Osteoblast (primary cell): ENCODE measurements at regions not wholly inside any gene's neighbourhood (a gene's known extent, or its start where the extent isn't known, plus 50 kb on each side); places are given as distances from the start of the nearest gene placed in this dataset.

ENCODE experiments used
- DNase-seq: peaks from one replicate; pipeline ENCODE4 v3.0.0; 2011; ENCODE audit warnings: low spot score, mixed read lengths; ENCODE audit not compliant: insufficient read length; ENCODE audit errors: missing footprints
- H2AFZ ChIP-seq: 2 replicates; pipeline ENCODE4 v1.6.0; 2011; ENCODE audit warnings: mild to moderate bottlenecking, low read length
- H3K27ac ChIP-seq: 2 replicates; pipeline ENCODE4 v1.5.1; 2011; ENCODE audit warnings: mild to moderate bottlenecking, low read depth, low read length, moderate library complexity
- H3K27me3 ChIP-seq: 2 replicates; pipeline ENCODE4 v1.6.0; 2012; ENCODE audit warnings: mild to moderate bottlenecking, control low read depth, inconsistent platforms, low read length, moderate library complexity; ENCODE audit not compliant: insufficient read depth
- H3K36me3 ChIP-seq: 2 replicates; pipeline ENCODE4 v1.5.1; 2011; ENCODE audit warnings: mild to moderate bottlenecking, low read length, control low read depth, moderate library complexity; ENCODE audit not compliant: insufficient read depth
- H3K4me1 ChIP-seq: 2 replicates; pipeline ENCODE4 v1.5.1; 2011; ENCODE audit warnings: mild to moderate bottlenecking, low read length, control low read depth, moderate library complexity; ENCODE audit not compliant: insufficient read depth
- H3K4me2 ChIP-seq: 2 replicates; pipeline ENCODE4 v1.6.0; 2011; ENCODE audit warnings: mild to moderate bottlenecking, low read length; ENCODE audit not compliant: insufficient read depth
- H3K4me3 ChIP-seq: fragments of 200-600 bp; sonication (generic); 3 replicates; pipeline ENCODE4 v1.5.1; 2012; ENCODE audit warnings: mild to moderate bottlenecking, low read length, inconsistent platforms; ENCODE audit not compliant: insufficient read depth
- H3K79me2 ChIP-seq: 2 replicates; pipeline ENCODE4 v1.6.0; 2012; ENCODE audit warnings: mild to moderate bottlenecking, low read length, control low read depth, inconsistent platforms; ENCODE audit not compliant: insufficient read depth
- H3K9me3 ChIP-seq: 2 replicates; pipeline ENCODE4 v1.5.1; 2011; ENCODE audit warnings: low read depth, low read length, control low read depth
- H4K20me1 ChIP-seq: 2 replicates; pipeline ENCODE4 v1.6.0; 2012; ENCODE audit warnings: mild to moderate bottlenecking, low read length, control low read depth; ENCODE audit not compliant: insufficient read depth
- TF ChIP-seq, protein P1 (sequence below): IDR thresholded peaks from 2 replicates; pipeline ENCODE4 v1.5.1; 2011; ENCODE audit warnings: mild to moderate bottlenecking, low read depth, low read length, moderate library complexity; ENCODE audit errors: extremely low read depth

DNA sequence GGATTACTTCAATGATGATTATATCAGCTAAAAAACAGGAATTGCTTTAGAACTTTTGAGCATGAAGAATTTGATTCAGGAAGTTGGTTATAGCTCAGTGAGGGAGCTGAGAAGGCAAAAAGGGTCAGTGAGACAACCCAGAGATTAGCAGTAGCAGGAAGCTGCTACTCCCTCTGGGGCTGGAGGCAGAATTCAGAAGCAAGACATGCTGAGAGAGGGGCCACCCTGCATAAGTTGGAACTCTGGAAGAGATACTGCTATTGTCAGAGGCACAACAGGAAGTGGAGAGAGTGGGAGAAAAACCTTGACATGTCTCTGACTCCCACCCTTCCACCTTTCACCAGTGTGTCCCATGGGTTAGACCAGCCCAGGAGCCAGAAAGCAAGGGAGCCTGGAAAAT, 488.7 kb downstream of the ADRA2A start:
- no peaks in the 10 kb centered on the region for H3K79me2 ChIP-seq
- DNase-seq = no peak
- H3K36me3 ChIP-seq = no peaks in the 10 kb centered on the region
- H2AFZ ChIP-seq = no peak overlapping the region
- H3K4me3 ChIP-seq = no peak overlapping the region
- H4K20me1 ChIP-seq = no peaks in the 10 kb centered on the region
- TF ChIP-seq, protein P1, sequence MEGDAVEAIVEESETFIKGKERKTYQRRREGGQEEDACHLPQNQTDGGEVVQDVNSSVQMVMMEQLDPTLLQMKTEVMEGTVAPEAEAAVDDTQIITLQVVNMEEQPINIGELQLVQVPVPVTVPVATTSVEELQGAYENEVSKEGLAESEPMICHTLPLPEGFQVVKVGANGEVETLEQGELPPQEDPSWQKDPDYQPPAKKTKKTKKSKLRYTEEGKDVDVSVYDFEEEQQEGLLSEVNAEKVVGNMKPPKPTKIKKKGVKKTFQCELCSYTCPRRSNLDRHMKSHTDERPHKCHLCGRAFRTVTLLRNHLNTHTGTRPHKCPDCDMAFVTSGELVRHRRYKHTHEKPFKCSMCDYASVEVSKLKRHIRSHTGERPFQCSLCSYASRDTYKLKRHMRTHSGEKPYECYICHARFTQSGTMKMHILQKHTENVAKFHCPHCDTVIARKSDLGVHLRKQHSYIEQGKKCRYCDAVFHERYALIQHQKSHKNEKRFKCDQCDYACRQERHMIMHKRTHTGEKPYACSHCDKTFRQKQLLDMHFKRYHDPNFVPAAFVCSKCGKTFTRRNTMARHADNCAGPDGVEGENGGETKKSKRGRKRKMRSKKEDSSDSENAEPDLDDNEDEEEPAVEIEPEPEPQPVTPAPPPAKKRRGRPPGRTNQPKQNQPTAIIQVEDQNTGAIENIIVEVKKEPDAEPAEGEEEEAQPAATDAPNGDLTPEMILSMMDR = no peak
- no peak overlapping the region for H3K4me2 ChIP-seq
- no peaks in the 10 kb centered on the region for H3K4me1 ChIP-seq
- no peak overlapping the region for H3K27ac ChIP-seq
- H3K9me3 ChIP-seq = no peaks in the 10 kb centered on the region
- no peaks in the 10 kb centered on the region for H3K27me3 ChIP-seq

DNA sequence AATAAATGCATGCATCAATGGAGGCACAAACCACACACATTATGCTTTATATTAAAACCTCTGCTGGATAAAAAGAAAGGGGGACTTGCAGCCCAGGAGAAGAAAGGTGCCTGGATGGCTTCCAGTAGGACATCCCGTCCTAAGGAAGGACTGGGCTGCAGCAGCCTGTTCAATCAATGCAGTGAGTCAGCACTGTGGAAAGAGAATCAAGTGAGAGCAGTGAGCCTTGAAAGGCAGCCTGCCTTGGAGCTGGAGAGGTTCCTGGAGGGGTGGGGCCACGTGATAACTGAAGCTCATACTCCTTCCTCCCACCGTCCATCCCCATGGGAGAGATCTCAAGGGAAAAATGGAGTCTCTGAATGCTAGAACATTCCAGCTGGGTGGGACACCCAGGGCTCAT, 501.2 kb downstream of the ADRA2A start:
- Histone ChIP-seq H3K9me3 (no peaks in the 10 kb centered on the region), H3K4me1 (no peaks in the 10 kb centered on the region), H3K4me2 (no peak overlapping the region), H3K27ac (no peak overlapping the region), H2AFZ (no peak overlapping the region), H4K20me1 (no peaks in the 10 kb centered on the region), H3K79me2 (no peaks in the 10 kb centered on the region), H3K36me3 (no peaks in the 10 kb centered on the region), H3K4me3 (no peak overlapping the region), H3K27me3 (no peaks in the 10 kb centered on the region)
- TF ChIP-seq, protein P1 = no peak
- no peak for DNase-seq

DNA sequence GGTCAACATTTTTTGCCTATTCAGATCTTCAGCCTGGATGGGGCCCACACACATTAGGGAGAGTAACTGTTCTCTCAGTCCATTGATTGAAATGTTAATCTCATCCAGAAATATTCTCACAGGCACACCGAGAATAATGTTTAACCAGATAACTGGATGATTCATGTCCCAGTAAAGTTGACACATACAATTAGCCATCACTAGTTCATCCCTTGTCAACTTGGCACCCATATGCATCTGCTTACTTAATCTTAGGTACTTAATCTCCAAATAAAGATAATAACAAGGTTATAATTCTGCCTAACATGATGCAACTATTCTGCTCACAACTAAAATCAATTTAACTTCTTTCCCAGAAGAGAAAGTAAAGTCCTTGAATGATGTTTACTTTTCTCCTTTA, 502.6 kb downstream of the ADRA2A start:
- Histone ChIP-seq H3K9me3 (no peaks in the 10 kb centered on the region), H3K4me1 (no peaks in the 10 kb centered on the region), H3K27ac (no peak overlapping the region), H3K79me2 (no peaks in the 10 kb centered on the region), H2AFZ (no peak overlapping the region), H4K20me1 (no peaks in the 10 kb centered on the region), H3K4me2 (no peak overlapping the region), H3K4me3 (no peak overlapping the region), H3K27me3 (no peaks in the 10 kb centered on the region), H3K36me3 (no peaks in the 10 kb centered on the region)
- no peak for DNase-seq
- TF ChIP-seq, protein P1 = no peak

DNA sequence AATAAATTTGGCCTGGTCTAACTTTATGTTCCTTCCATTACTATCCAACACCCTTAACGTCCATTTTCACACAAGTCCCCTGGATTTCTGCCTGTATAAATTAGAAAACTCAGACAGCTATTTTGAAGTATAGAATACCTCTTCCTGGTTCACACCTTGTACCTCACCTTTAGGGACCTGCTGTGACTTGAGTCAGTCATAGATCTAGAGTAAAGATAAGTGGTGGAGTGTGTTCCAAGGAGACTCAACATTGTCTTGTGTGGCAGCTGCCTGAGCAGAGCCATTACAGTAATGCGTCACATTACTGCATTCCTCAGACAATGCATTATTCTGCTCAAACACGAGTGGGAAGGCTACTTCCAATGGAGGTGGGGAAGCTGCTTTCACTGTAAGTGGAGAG, 513.9 kb downstream of the ADRA2A start:
- Histone ChIP-seq H3K79me2 (no peaks in the 10 kb centered on the region), H2AFZ (no peak overlapping the region), H3K4me2 (no peak overlapping the region), H3K4me3 (no peak overlapping the region), H3K27me3 (no peaks in the 10 kb centered on the region), H4K20me1 (no peaks in the 10 kb centered on the region), H3K36me3 (no peaks in the 10 kb centered on the region), H3K27ac (no peak overlapping the region), H3K9me3 (no peaks in the 10 kb centered on the region), H3K4me1 (no peaks in the 10 kb centered on the region)
- no peak for DNase-seq
- TF ChIP-seq, protein P1 = no peak
